Nephron progenitor cell (in vitro differentiated cells): ENCODE measurements at regions not wholly inside any gene's neighbourhood (a gene's known extent, or its start where the extent isn't known, plus 50 kb on each side); places are given as distances from the start of the nearest gene placed in this dataset.
"Not testable (repeated sequence)": the region's sequence is repeated elsewhere in the genome, so short reads cannot be mapped to it uniquely, and the experiment has no call there.

Experiments used
- DNase-seq: peaks from one replicate; pipeline ENCODE4 v3.0.0; 2021
- H3K27ac Mint-ChIP-seq: 2 replicates; pipeline ENCODE4 v1.8.0; 2021; ENCODE audit warnings: mild to moderate bottlenecking, moderate library complexity, mixed read lengths
- H3K27me3 Mint-ChIP-seq: 2 replicates; pipeline ENCODE4 v1.8.0; 2021; ENCODE audit warnings: mild to moderate bottlenecking, low read depth, mixed read lengths; ENCODE audit not compliant: poor library complexity
- H3K36me3 Mint-ChIP-seq: 2 replicates; pipeline ENCODE4 v1.8.0; 2021; ENCODE audit warnings: low read depth, mixed read lengths
- H3K4me1 Mint-ChIP-seq: 2 replicates; pipeline ENCODE4 v1.8.0; 2021; ENCODE audit warnings: mixed read lengths
- H3K4me3 Mint-ChIP-seq: 2 replicates; pipeline ENCODE4 v1.8.0; 2021; ENCODE audit warnings: mild to moderate bottlenecking, moderate library complexity, mixed read lengths
- H3K9me3 Mint-ChIP-seq: 2 replicates; pipeline ENCODE4 v1.8.0; 2021; ENCODE audit warnings: mild to moderate bottlenecking, moderate library complexity, mixed read lengths
- CTCF ChIP-seq: fragments of 200-600 bp; sonication (generic); IDR thresholded peaks from 2 replicates; pipeline ENCODE4 v1.5.0; 2021; ENCODE audit warnings: antibody characterized with exemption

- H3K9me3 Mint-ChIP-seq = peaks cover 28% of the 10 kb centered on the region
- no peak for DNase-seq
- no peak overlapping the region for H3K27ac Mint-ChIP-seq
- no peaks in the 10 kb centered on the region for H3K27me3 Mint-ChIP-seq
- no peak for TF ChIP-seq CTCF
- no peaks in the 10 kb centered on the region for H3K4me1 Mint-ChIP-seq
- no peak overlapping the region for H3K4me3 Mint-ChIP-seq
- no peaks in the 10 kb centered on the region for H3K36me3 Mint-ChIP-seq
These were observed 247.4 kb downstream of the SYT10 start for GRCh38 chr12:33192226-33192625.

GRCh38 chr12:33187409-33187808, 252.2 kb downstream of the SYT10 start:
- no peak for TF ChIP-seq CTCF
- no peaks in the 10 kb centered on the region for H3K4me1 Mint-ChIP-seq
- H3K9me3 Mint-ChIP-seq = peaks cover 4% of the 10 kb centered on the region
- H3K27me3 Mint-ChIP-seq = no peaks in the 10 kb centered on the region
- H3K36me3 Mint-ChIP-seq = no peaks in the 10 kb centered on the region
- H3K4me3 Mint-ChIP-seq = no peak overlapping the region
- no peak overlapping the region for H3K27ac Mint-ChIP-seq
- DNase-seq = no peak

GRCh38 chr12:33184161-33184560, 255.5 kb downstream of the SYT10 start:
- H3K36me3 Mint-ChIP-seq = no peaks in the 10 kb centered on the region
- no peak overlapping the region for H3K4me3 Mint-ChIP-seq
- H3K4me1 Mint-ChIP-seq = no peaks in the 10 kb centered on the region

GRCh38 chr12:33182485-33182884, 257.1 kb downstream of the SYT10 start:
- H3K9me3 Mint-ChIP-seq = no peaks in the 10 kb centered on the region
- H3K4me3 Mint-ChIP-seq = no peak overlapping the region
- no peak overlapping the region for H3K27ac Mint-ChIP-seq
- H3K4me1 Mint-ChIP-seq = no peaks in the 10 kb centered on the region
- no peaks in the 10 kb centered on the region for H3K27me3 Mint-ChIP-seq
- no peak for TF ChIP-seq CTCF
- no peaks in the 10 kb centered on the region for H3K36me3 Mint-ChIP-seq
- DNase-seq = no peak

More at GRCh38 chr12:33184161-33184560, 255.5 kb downstream of the SYT10 start:
- Mint-ChIP-seq H3K27ac (no peak overlapping the region), H3K9me3 (peaks cover 4% of the 10 kb centered on the region), H3K27me3 (no peaks in the 10 kb centered on the region)
- DNase-seq = no peak
- TF ChIP-seq CTCF = no peak

- no peak for TF ChIP-seq CTCF
- Mint-ChIP-seq H3K36me3 (no peaks in the 10 kb centered on the region), H3K4me3 (no peak overlapping the region), H3K27ac (no peak overlapping the region), H3K27me3 (no peaks in the 10 kb centered on the region), H3K9me3 (no peaks in the 10 kb centered on the region), H3K4me1 (no peaks in the 10 kb centered on the region)
- DNase-seq = no peak
These were observed 258.7 kb downstream of the SYT10 start for GRCh38 chr12:33180918-33181317.

GRCh38 chr12:33166260-33166659, 269.7 kb upstream of the PKP2 start:
- H3K9me3 Mint-ChIP-seq = peaks cover 22% of the 10 kb centered on the region
- not testable (repeated sequence) for DNase-seq, H3K4me3 Mint-ChIP-seq, H3K27me3 Mint-ChIP-seq, H3K27ac Mint-ChIP-seq, H3K4me1 Mint-ChIP-seq, H3K36me3 Mint-ChIP-seq

- no peak for TF ChIP-seq CTCF
- no peak for DNase-seq
- no peak overlapping the region for H3K27ac Mint-ChIP-seq
- no peak overlapping the region for H3K4me3 Mint-ChIP-seq
- H3K36me3 Mint-ChIP-seq = no peaks in the 10 kb centered on the region
- no peaks in the 10 kb centered on the region for H3K27me3 Mint-ChIP-seq
- H3K4me1 Mint-ChIP-seq = no peaks in the 10 kb centered on the region
- peaks cover 35% of the 10 kb centered on the region for H3K9me3 Mint-ChIP-seq
These were observed 259.5 kb upstream of the PKP2 start for GRCh38 chr12:33156042-33156441.

GRCh38 chr12:33147292-33147691, 250.7 kb upstream of the PKP2 start:
- DNase-seq, H3K36me3 Mint-ChIP-seq, H3K4me1 Mint-ChIP-seq, H3K4me3 Mint-ChIP-seq, H3K27ac Mint-ChIP-seq, H3K27me3 Mint-ChIP-seq: not testable (repeated sequence)
- H3K9me3 Mint-ChIP-seq = peaks cover 39% of the 10 kb centered on the region
